ENCODE measurements at regions not wholly inside any gene's neighbourhood (a gene's known extent, or its start where the extent isn't known, plus 50 kb on each side); places are given as distances from the start of the nearest gene placed in this dataset.

DNA sequence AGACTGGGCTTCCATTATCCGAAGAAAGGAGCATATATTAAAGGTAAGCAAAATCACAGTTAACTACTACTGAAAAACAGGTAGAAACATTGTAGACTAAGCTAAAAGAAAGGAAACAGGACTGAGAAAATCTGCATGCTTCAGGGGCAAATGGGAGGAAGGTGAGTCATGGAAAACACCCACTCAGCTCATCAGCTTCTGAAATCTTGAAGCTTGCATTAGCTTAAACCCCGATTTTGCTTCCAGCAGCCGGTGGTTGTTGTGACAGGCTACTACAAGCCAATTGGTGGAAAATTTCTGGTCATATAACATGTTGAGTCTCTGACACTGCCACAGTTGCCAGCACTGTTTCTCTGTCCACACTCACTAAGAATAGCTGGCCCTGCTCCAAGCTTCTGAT lies 179.6 kb upstream of the PUM3 start:
- no peak overlapping the region for H3K4me3 ChIP-seq
- H3K9me3 ChIP-seq = no peaks in the 10 kb centered on the region
- H3K27ac ChIP-seq = no peak overlapping the region
- WGBS (ENCODE audit: insufficient coverage, low coverage, low lambda C conversion rate, missing lambda C conversion rate) = 70% methylated on average over 3 of the region's 3 CpGs
- ATAC-seq = no peak
- intact Hi-C loops (cut with DNase I) = no loop called here
- no peak for DNase-seq
- TF ChIP-seq, protein P1, sequence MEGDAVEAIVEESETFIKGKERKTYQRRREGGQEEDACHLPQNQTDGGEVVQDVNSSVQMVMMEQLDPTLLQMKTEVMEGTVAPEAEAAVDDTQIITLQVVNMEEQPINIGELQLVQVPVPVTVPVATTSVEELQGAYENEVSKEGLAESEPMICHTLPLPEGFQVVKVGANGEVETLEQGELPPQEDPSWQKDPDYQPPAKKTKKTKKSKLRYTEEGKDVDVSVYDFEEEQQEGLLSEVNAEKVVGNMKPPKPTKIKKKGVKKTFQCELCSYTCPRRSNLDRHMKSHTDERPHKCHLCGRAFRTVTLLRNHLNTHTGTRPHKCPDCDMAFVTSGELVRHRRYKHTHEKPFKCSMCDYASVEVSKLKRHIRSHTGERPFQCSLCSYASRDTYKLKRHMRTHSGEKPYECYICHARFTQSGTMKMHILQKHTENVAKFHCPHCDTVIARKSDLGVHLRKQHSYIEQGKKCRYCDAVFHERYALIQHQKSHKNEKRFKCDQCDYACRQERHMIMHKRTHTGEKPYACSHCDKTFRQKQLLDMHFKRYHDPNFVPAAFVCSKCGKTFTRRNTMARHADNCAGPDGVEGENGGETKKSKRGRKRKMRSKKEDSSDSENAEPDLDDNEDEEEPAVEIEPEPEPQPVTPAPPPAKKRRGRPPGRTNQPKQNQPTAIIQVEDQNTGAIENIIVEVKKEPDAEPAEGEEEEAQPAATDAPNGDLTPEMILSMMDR (IDR thresholded peaks at IDR 0.05) = no peak
- TF ChIP-seq POLR2A (IDR thresholded peaks at IDR 0.05) = no peak
- no peaks in the 10 kb centered on the region for H3K27me3 ChIP-seq
- H3K36me3 ChIP-seq = no peaks in the 10 kb centered on the region
- no peaks in the 10 kb centered on the region for H3K4me1 ChIP-seq

DNA sequence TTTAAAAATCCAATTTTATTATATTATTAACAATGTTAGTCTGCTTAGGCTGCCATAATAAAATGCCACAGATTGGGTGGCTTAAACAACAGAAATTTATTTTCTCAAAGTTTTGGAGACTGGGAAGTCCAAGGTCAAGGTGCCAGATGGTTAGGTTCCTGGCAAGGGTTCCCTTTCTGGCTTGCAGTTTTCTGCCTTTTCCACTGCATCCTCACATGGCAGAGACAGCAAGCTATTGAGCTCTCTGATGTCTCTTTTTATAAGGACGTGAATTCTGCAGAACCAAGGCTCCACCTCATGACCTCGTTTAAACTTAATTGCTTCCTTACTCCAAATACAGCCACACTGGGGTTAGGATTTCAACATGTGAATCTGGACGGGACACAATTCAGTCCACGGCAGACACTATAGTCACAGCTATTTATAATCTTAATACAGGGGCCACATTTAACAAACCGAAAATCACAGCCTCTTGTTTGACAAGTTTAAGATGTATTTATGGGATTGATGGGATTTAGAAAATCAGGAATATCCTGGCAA lies 174.9 kb upstream of the PUM3 start:
- intact Hi-C loops (cut with DNase I) = no loop called here
- H3K9me3 ChIP-seq = no peaks in the 10 kb centered on the region
- H3K4me3 ChIP-seq = no peak overlapping the region
- ATAC-seq = no peak
- H3K27me3 ChIP-seq = no peaks in the 10 kb centered on the region
- no peak for DNase-seq
- H3K27ac ChIP-seq = no peak overlapping the region
- TF ChIP-seq, protein P1 (IDR thresholded peaks at IDR 0.05) = no peak
- TF ChIP-seq POLR2A (IDR thresholded peaks at IDR 0.05) = no peak
- whole genome bisulfite sequencing (ENCODE audit: insufficient coverage, low coverage, low lambda C conversion rate, missing lambda C conversion rate) = 36% methylated on average over 5 of the region's 5 CpGs
- no peaks in the 10 kb centered on the region for H3K4me1 ChIP-seq
- no peaks in the 10 kb centered on the region for H3K36me3 ChIP-seq

DNA sequence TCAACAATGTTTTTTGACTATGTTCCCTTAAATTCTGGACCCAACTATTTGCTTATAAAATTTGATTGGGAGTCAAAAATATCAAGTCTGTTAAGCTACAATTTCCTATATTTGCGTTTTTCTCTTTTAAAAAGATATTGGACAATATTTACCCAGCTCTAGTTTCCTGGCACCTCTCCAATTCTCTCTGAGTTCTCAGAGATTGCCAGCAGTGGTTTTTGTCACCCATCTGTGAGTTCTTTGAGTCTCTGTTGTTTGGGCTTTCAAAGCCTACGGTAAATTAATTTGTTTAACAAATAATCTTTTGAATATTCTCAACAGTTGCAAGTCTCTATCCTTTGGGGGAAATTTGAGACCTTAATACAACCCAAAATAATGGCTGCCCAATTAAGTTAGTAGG lies 174.2 kb upstream of the PUM3 start:
- H3K4me3 ChIP-seq = no peak overlapping the region
- intact Hi-C loops (cut with DNase I) = no loop called here
- H3K9me3 ChIP-seq = no peaks in the 10 kb centered on the region
- TF ChIP-seq POLR2A (IDR thresholded peaks at IDR 0.05) = no peak
- TF ChIP-seq, protein P1 (IDR thresholded peaks at IDR 0.05) = no peak
- no peak for DNase-seq
- 49% methylated on average over 2 of the region's 2 CpGs for WGBS (ENCODE audit: insufficient coverage, low coverage, low lambda C conversion rate, missing lambda C conversion rate)
- H3K27me3 ChIP-seq = no peaks in the 10 kb centered on the region
- H3K36me3 ChIP-seq = no peaks in the 10 kb centered on the region
- no peak for ATAC-seq
- H3K4me1 ChIP-seq = no peaks in the 10 kb centered on the region
- H3K27ac ChIP-seq = no peak overlapping the region

DNA sequence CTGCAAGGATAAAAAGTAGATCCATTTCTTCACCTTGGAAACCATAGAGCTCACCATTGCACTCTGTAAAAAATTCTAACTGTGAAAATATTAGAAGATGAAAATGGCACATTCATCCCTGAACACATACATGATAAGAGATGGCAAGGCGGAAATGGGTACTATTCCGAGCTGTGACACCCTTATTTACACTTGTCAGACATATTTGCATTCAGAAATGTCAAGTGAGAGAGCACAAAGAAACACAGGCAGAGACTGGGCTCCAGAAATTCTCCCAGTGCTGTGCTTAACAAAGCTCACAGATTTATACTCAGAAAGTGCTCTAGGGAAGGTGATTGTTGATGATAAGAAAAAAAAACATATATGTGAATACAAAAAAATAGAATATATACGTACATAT lies 170.3 kb upstream of the PUM3 start:
- H3K36me3 ChIP-seq = no peaks in the 10 kb centered on the region
- no peak overlapping the region for H3K4me3 ChIP-seq
- no peaks in the 10 kb centered on the region for H3K27me3 ChIP-seq
- H3K9me3 ChIP-seq = no peaks in the 10 kb centered on the region
- H3K4me1 ChIP-seq = no peaks in the 10 kb centered on the region
- no peak for TF ChIP-seq POLR2A (IDR thresholded peaks at IDR 0.05)
- TF ChIP-seq, protein P1 (IDR thresholded peaks at IDR 0.05) = no peak
- no peak overlapping the region for H3K27ac ChIP-seq
- 27% methylated on average over 3 of the region's 3 CpGs for WGBS (ENCODE audit: insufficient coverage, low coverage, low lambda C conversion rate, missing lambda C conversion rate)
- DNase-seq = no peak
- intact Hi-C loops (cut with DNase I) = no loop called here
- no peak for ATAC-seq

DNA sequence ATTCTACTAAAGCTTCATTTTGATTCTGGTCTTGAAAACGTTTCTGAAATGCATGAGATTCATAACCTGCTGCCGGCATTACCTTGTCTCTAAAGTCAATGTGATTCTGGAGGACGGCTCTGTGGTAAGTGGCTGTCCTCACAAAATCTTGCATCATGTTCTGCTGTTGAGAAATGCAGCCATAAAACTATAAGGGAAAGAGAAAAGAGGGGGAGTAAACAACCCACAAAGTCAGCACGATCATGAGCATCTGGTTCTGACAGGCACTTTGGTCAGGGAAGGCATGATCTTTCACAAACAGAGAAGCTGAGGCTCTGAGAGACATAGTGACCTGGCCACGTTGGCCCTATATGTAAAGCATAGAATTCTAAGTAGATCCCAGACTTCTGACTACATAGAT lies 168.9 kb upstream of the PUM3 start:
- no peaks in the 10 kb centered on the region for H3K9me3 ChIP-seq
- no peak overlapping the region for H3K27ac ChIP-seq
- H3K36me3 ChIP-seq = no peaks in the 10 kb centered on the region
- H3K4me3 ChIP-seq = no peak overlapping the region
- ATAC-seq = no peak
- intact Hi-C loops (cut with DNase I) = no loop called here
- no peaks in the 10 kb centered on the region for H3K27me3 ChIP-seq
- H3K4me1 ChIP-seq = no peaks in the 10 kb centered on the region
- TF ChIP-seq POLR2A (IDR thresholded peaks at IDR 0.05) = no peak
- TF ChIP-seq, protein P1 (IDR thresholded peaks at IDR 0.05) = no peak
- WGBS (ENCODE audit: insufficient coverage, low coverage, low lambda C conversion rate, missing lambda C conversion rate) = 42% methylated on average over 5 of the region's 5 CpGs
- DNase-seq = no peak

All from right lobe of liver (tissue), 6 donors.